ENCODE measurements at regions not wholly inside any gene's neighbourhood (a gene's known extent, or its start where the extent isn't known, plus 50 kb on each side); places are given as distances from the start of the nearest gene placed in this dataset.

GRCh38 chr16:65200156-65200773 is 78.4 kb upstream of the CDH11 start:
- FAIRE-seq = no peak
- TF ChIP-seq POLR2A (IDR thresholded peaks at IDR 0.05; ENCODE audit: low read depth, low read length) = no peak
- no peak for DNase-seq (ENCODE audit: insufficient read length, low spot score)

GRCh38 chr16:65196420-65197075 is 74.7 kb upstream of the CDH11 start:
- no peak for TF ChIP-seq POLR2A (IDR thresholded peaks at IDR 0.05; ENCODE audit: low read depth, low read length)
- no peak for DNase-seq (ENCODE audit: insufficient read length, low spot score)
- no peak for FAIRE-seq

- no peak for FAIRE-seq
- no peak for TF ChIP-seq POLR2A (IDR thresholded peaks at IDR 0.05; ENCODE audit: low read depth, low read length)
- no peak for DNase-seq (ENCODE audit: insufficient read length, low spot score)
These were observed 74.1 kb upstream of the CDH11 start for GRCh38 chr16:65195998-65196397.

- DNase-seq (ENCODE audit: insufficient read length, low spot score) = no peak
- no peak for TF ChIP-seq POLR2A (IDR thresholded peaks at IDR 0.05; ENCODE audit: low read depth, low read length)
- no peak for FAIRE-seq
These were observed 63.4 kb upstream of the CDH11 start for GRCh38 chr16:65185241-65185778.

GRCh38 chr16:65181071-65181561 is 59.3 kb upstream of the CDH11 start:
- FAIRE-seq (no peak), DNase-seq (ENCODE audit: insufficient read length, low spot score) (no peak)
- TF ChIP-seq POLR2A (IDR thresholded peaks at IDR 0.05; ENCODE audit: low read depth, low read length) = no peak

- TF ChIP-seq POLR2A (IDR thresholded peaks at IDR 0.05; ENCODE audit: low read depth, low read length) = no peak
- no peak for FAIRE-seq
- DNase-seq (ENCODE audit: insufficient read length, low spot score) = no peak
These were observed 56.3 kb upstream of the CDH11 start for GRCh38 chr16:65178151-65178550.

GRCh38 chr16:65176603-65177002 is 54.7 kb upstream of the CDH11 start:
- TF ChIP-seq POLR2A (IDR thresholded peaks at IDR 0.05; ENCODE audit: low read depth, low read length) = no peak
- DNase-seq (ENCODE audit: insufficient read length, low spot score) = no peak
- no peak for FAIRE-seq

- DNase-seq (ENCODE audit: insufficient read length, low spot score) = no peak
- FAIRE-seq = no peak
- TF ChIP-seq POLR2A (IDR thresholded peaks at IDR 0.05; ENCODE audit: low read depth, low read length) = no peak
These were observed 50.5 kb upstream of the CDH11 start for GRCh38 chr16:65172356-65172755.

Measured in H54 (cell line).